ENCODE measurements at regions not wholly inside any gene's neighbourhood (a gene's known extent, or its start where the extent isn't known, plus 50 kb on each side); places are given as distances from the start of the nearest gene placed in this dataset.

- no peak for TF ChIP-seq CREB1 (IDR thresholded peaks at IDR 0.05; ENCODE audit: low read depth)
- no peak for TF ChIP-seq EP300 (IDR thresholded peaks at IDR 0.05; ENCODE audit: borderline replicate concordance in 1 of 2, control insufficient read depth in 1 of 2, low read depth in 2 of 2, low read length in 2 of 2)
- TF ChIP-seq CTCF (IDR thresholded peaks at IDR 0.05 in 2 of 3, conservative IDR thresholded peaks at IDR 0.05 in 1 of 3; ENCODE audit: control insufficient read depth in 2 of 3, extremely low read depth in 1 of 3, insufficient read depth in 1 of 3, low read depth in 3 of 3, low read length in 3 of 3) = no peak
Measured at GRCh38 chr2:3126911-3127621, 250.6 kb downstream of the EIPR1 start.

Data from GM12878 (cell line).